Testis (tissue), 2 donors: ENCODE measurements at regions not wholly inside any gene's neighbourhood (a gene's known extent, or its start where the extent isn't known, plus 50 kb on each side); places are given as distances from the start of the nearest gene placed in this dataset.

Experiments used
- DNase-seq: peaks from one replicate; pipeline ENCODE4 v3.0.0-alpha.2; 2019
- H3K27ac ChIP-seq, 2 donors: fragments of 200-600 bp; sonication (generic); one replicate each; pipeline ENCODE4 v1.5.1; 2019
- H3K27me3 ChIP-seq: fragments of 200-600 bp; sonication (generic); one replicate; pipeline ENCODE4 v1.5.1; 2019
- H3K36me3 ChIP-seq: fragments of 200-600 bp; sonication (generic); one replicate; pipeline ENCODE4 v1.5.1; 2017; ENCODE audit warnings: low read depth; ENCODE audit errors: missing control alignments
- H3K4me1 ChIP-seq: fragments of 200-600 bp; sonication (generic); one replicate; pipeline ENCODE4 v1.5.1; 2019
- H3K4me3 ChIP-seq, 2 donors: fragments of 200-600 bp; sonication (generic); one replicate each; pipeline ENCODE4 v1.5.1; 2017 to 2019
- H3K9me3 ChIP-seq: fragments of 200-600 bp; sonication (generic); one replicate; pipeline ENCODE4 v1.5.1; 2017
- POLR2A ChIP-seq: fragments of 450-650 bp; IDR thresholded peaks from one replicate; pipeline ENCODE4 v1.6.1; 2017; ENCODE audit warnings: antibody characterized with exemption, mild to moderate bottlenecking, moderate library complexity
- WGBS, 2 donors: methylation state at CpG; one replicate each; pipeline ENCODE4 v1.1.5; 2018; 5-methylcytosine and 5-hydroxymethylcytosine counted together
- intact Hi-C: fragments of 100-400 bp; cut with DNase I; formaldehyde crosslinking; loops from one replicate; pipeline ENCODE4 v1.15.1; 2023; ENCODE audit warnings: low total_unique reads
- TF ChIP-seq, protein P1 (sequence below), 3 experiments: fragments of 450-650 bp in 2 of 3; fragments of 200-600 bp in 1 of 3; sonication (generic) in 1 of 3; IDR thresholded peaks; one replicate each; pipeline ENCODE4 v1.5.1; 2016 to 2019; ENCODE audit warnings: antibody characterized with exemption in 3 of 3, mild to moderate bottlenecking in 2 of 3, moderate library complexity in 1 of 3

- Histone ChIP-seq H3K4me3 (no peak overlapping the region), H3K27me3 (no peaks in the 10 kb centered on the region), H3K27ac (no peak overlapping the region), H3K36me3 (no peaks in the 10 kb centered on the region), H3K4me1 (no peaks in the 10 kb centered on the region), H3K9me3 (no peaks in the 10 kb centered on the region)
- TF ChIP-seq POLR2A: no peak
- TF ChIP-seq, protein P1, sequence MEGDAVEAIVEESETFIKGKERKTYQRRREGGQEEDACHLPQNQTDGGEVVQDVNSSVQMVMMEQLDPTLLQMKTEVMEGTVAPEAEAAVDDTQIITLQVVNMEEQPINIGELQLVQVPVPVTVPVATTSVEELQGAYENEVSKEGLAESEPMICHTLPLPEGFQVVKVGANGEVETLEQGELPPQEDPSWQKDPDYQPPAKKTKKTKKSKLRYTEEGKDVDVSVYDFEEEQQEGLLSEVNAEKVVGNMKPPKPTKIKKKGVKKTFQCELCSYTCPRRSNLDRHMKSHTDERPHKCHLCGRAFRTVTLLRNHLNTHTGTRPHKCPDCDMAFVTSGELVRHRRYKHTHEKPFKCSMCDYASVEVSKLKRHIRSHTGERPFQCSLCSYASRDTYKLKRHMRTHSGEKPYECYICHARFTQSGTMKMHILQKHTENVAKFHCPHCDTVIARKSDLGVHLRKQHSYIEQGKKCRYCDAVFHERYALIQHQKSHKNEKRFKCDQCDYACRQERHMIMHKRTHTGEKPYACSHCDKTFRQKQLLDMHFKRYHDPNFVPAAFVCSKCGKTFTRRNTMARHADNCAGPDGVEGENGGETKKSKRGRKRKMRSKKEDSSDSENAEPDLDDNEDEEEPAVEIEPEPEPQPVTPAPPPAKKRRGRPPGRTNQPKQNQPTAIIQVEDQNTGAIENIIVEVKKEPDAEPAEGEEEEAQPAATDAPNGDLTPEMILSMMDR (IDR thresholded peaks at IDR 0.05): no peak
- DNase-seq: no peak
- intact Hi-C loops: no loop called here
Measured at GRCh38 chr2:49241991-49242390, 87.7 kb upstream of the FSHR start.

DNA sequence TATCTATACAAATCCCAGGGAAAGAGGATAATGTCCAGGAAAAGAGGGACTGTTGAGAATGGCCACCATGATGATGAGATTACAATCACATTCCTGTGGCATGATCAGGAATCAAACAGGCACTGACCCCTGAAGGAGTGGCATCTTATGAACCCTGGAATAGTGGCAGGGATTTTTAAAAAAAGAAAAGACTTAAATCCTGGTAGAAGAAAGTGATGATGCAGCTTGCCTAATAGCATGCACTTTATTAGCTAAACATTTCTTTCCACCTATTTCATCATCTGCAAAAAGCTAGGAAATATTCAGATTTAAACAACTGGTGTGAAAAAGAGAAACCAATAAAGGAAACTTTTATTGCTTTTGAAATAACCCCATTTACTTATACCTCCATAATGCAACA lies 87.2 kb upstream of the FSHR start:
- no peaks in the 10 kb centered on the region for H3K27me3 ChIP-seq
- intact Hi-C loops: no loop called here
- no peaks in the 10 kb centered on the region for H3K9me3 ChIP-seq
- no peak overlapping the region for H3K4me3 ChIP-seq
- no peaks in the 10 kb centered on the region for H3K4me1 ChIP-seq
- H3K27ac ChIP-seq: no peak overlapping the region
- H3K36me3 ChIP-seq: no peaks in the 10 kb centered on the region
- no peak for DNase-seq
- TF ChIP-seq POLR2A: no peak
- TF ChIP-seq, protein P1 (IDR thresholded peaks at IDR 0.05): no peak

- Histone ChIP-seq H3K4me3 (no peak overlapping the region), H3K9me3 (no peaks in the 10 kb centered on the region), H3K36me3 (no peaks in the 10 kb centered on the region), H3K27me3 (no peaks in the 10 kb centered on the region), H3K4me1 (no peaks in the 10 kb centered on the region), H3K27ac (no peak overlapping the region)
- TF ChIP-seq, protein P1 (IDR thresholded peaks at IDR 0.05): no peak
- no peak for TF ChIP-seq POLR2A
- intact Hi-C loops: no loop called here
- WGBS, 2 donors: 66 to 68% methylated on average over 3 of the region's 3 CpGs
- DNase-seq: no peak
Measured at GRCh38 chr2:49240608-49241007, 86.3 kb upstream of the FSHR start.

DNA sequence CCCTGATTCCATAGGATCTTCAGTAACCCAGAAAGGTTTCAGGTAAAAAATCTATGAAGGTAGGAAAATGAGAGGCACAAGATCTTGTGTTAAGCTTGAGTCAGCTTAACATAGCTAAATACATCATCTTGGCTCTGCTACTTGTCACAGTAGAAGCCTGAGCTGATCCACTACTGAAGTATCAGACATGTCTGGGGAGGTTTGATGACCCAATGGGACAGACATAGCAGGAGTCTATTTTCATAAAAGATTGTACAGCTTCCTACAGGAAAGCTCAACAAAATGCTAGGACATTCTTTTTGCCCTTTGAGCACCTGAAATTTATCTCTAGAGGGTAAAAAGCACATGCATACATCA lies 84.3 kb upstream of the FSHR start:
- TF ChIP-seq POLR2A: no peak
- intact Hi-C loops: no loop called here
- no peaks in the 10 kb centered on the region for H3K9me3 ChIP-seq
- no peaks in the 10 kb centered on the region for H3K36me3 ChIP-seq
- H3K27me3 ChIP-seq: no peaks in the 10 kb centered on the region
- no peaks in the 10 kb centered on the region for H3K4me1 ChIP-seq
- DNase-seq: no peak
- no peak overlapping the region for H3K4me3 ChIP-seq
- H3K27ac ChIP-seq: no peak overlapping the region

DNA sequence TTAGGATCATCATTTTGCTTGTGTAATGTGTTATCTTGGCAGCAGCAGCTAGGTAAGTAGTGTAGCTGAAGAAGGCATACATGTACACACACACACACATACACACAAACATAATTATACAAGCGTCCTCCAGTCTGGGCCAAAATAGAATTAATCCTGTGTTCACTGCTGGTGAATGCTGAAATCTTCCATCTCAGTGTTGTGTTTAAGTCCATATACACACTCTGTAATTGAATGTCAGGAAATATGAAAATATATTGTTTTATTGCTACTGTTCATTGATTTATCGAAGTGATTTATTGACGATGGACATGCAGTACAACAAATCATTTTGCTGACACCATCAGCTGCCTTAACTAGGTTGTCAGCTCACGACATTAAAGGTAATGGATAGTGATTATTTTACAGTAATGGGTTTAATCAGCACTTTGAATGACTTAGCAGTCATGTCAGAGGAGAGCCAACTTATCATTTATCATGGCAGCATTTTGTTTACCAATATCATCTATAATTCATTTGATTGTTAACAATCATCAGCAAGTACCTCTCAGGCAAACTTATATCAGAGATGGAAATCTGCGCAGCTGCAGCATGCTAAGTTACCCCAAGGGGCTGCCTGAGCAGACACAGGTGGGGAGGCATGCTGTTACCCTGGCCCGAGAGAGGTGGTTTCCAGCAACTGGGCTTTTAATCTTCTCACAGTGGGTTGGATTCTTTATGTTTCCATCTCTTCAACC lies 83.7 kb upstream of the FSHR start:
- Histone ChIP-seq H3K4me1 (no peaks in the 10 kb centered on the region), H3K9me3 (no peaks in the 10 kb centered on the region), H3K27ac (no peak overlapping the region), H3K27me3 (no peaks in the 10 kb centered on the region), H3K36me3 (no peaks in the 10 kb centered on the region), H3K4me3 (no peak overlapping the region)
- no peak for DNase-seq
- TF ChIP-seq, protein P1 (IDR thresholded peaks at IDR 0.05): no peak
- no peak for TF ChIP-seq POLR2A
- intact Hi-C loops: no loop called here
- WGBS, 2 donors: 82 to 85% methylated on average over 6 of the region's 6 CpGs
